ENCODE measurements at regions not wholly inside any gene's neighbourhood (a gene's known extent, or its start where the extent isn't known, plus 50 kb on each side); places are given as distances from the start of the nearest gene placed in this dataset.

DNA sequence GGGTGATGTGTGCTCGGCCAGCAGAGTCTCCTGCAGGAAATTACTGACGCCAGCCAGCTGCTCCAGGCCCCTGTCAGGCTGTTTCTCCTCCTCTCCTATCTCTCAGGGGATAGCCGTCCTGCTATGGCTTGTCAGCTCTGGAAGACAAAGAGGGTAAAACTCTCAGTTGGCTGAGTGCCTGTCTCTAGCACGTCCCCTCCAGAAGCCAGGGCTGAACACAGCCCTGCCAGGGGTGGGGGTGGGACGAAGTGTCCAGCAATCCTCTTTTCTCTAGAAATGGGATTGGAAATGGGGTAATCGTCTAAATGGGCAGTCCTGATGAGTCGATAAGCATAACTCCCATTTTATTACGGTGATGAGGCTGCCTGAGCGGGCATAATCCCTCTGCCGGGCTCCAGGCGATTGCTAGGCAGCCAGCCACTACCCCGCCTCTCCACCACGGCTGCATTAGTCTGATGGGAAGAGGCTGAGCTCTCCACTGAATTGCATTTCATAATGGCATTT, 89.1 kb upstream of the GNAO1 start:
- DNase-seq (ENCODE audit: insufficient read length, low spot score) = no peak
- no peak for TF ChIP-seq PAX5 (IDR thresholded peaks at IDR 0.05; ENCODE audit: insufficient read depth, low read length, severe bottlenecking)
- no peak for TF ChIP-seq POLR2A (IDR thresholded peaks at IDR 0.05; ENCODE audit: low read depth, low read length)
- TF ChIP-seq SPI1 (IDR thresholded peaks at IDR 0.05; ENCODE audit: low read depth, low read length) = no peak
- TF ChIP-seq POLR2AphosphoS5 (IDR thresholded peaks at IDR 0.05; ENCODE audit: low read depth, low read length) = no peak
- TF ChIP-seq POU2F2 (IDR thresholded peaks at IDR 0.05; ENCODE audit: low read depth, low read length) = no peak
- no peak for TF ChIP-seq TAF1 (IDR thresholded peaks at IDR 0.05; ENCODE audit: low read depth, low read length)
- no peak for FAIRE-seq

GRCh38 chr16:56101480-56101879, 89.8 kb upstream of the GNAO1 start:
- FAIRE-seq (no peak), DNase-seq (ENCODE audit: insufficient read length, low spot score) (no peak)
- no peak for TF ChIP-seq PAX5 (IDR thresholded peaks at IDR 0.05; ENCODE audit: insufficient read depth, low read length, severe bottlenecking)

DNA sequence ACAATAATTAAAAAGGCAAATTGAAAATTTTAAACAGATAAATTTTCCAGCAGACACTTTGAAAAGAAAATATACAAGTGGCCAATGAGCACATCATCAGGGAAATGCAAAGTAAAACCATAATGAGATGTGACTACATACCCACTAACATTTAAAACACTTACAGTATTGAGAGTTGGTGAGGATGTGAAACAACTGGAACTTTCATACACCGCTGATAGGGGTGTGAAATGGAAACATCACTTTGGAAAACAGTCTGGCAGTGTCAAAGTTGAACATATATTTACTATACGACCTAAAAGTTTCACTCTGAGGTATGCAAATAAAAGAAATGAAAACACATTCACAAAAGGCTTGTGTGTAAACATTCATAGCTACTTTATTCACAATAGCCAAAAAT, 94.0 kb upstream of the GNAO1 start:
- DNase-seq (ENCODE audit: insufficient read length, low spot score) (no peak), FAIRE-seq (no peak)
- TF ChIP-seq POLR2AphosphoS5 (IDR thresholded peaks at IDR 0.05; ENCODE audit: low read depth, low read length) = no peak
- no peak for TF ChIP-seq TAF1 (IDR thresholded peaks at IDR 0.05; ENCODE audit: low read depth, low read length)
- no peak for TF ChIP-seq PAX5 (IDR thresholded peaks at IDR 0.05; ENCODE audit: insufficient read depth, low read length, severe bottlenecking)
- TF ChIP-seq SPI1 (IDR thresholded peaks at IDR 0.05; ENCODE audit: low read depth, low read length) = no peak
- no peak for TF ChIP-seq POLR2A (IDR thresholded peaks at IDR 0.05; ENCODE audit: low read depth, low read length)
- no peak for TF ChIP-seq POU2F2 (IDR thresholded peaks at IDR 0.05; ENCODE audit: low read depth, low read length)

DNA sequence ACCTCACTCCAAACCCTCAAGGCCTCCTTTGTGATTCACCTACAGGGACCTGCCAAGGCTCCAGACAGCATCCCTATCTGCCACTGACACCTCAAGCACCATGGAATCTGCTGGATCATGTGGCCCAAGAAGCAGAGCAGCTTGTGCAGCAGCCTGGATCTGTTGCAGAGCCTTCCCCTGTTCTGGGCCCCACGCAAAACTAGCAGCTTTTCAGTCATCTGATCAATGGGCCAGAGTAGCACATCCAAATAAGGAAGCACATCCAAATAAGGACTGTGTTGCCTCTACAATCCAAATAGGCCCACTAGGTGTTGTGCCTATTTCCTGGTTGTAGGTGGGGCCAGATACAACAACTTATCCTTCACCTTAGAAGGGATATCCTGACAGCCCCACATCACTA, 97.1 kb upstream of the GNAO1 start:
- DNase-seq (ENCODE audit: insufficient read length, low spot score) (no peak), FAIRE-seq (no peak)
- TF ChIP-seq TAF1 (IDR thresholded peaks at IDR 0.05; ENCODE audit: low read depth, low read length) = no peak
- no peak for TF ChIP-seq POU2F2 (IDR thresholded peaks at IDR 0.05; ENCODE audit: low read depth, low read length)

- DNase-seq (ENCODE audit: insufficient read length, low spot score) = no peak
- TF ChIP-seq POLR2AphosphoS5 (IDR thresholded peaks at IDR 0.05; ENCODE audit: low read depth, low read length) (no peak), PAX5 (IDR thresholded peaks at IDR 0.05; ENCODE audit: insufficient read depth, low read length, severe bottlenecking) (no peak), SPI1 (IDR thresholded peaks at IDR 0.05; ENCODE audit: low read depth, low read length) (no peak), TAF1 (IDR thresholded peaks at IDR 0.05; ENCODE audit: low read depth, low read length) (no peak), POU2F2 (IDR thresholded peaks at IDR 0.05; ENCODE audit: low read depth, low read length) (no peak), POLR2A (IDR thresholded peaks at IDR 0.05; ENCODE audit: low read depth, low read length) (no peak)
- no peak for FAIRE-seq
Observed at GRCh38 chr16:56093055-56093454, 98.2 kb upstream of the GNAO1 start.

DNA sequence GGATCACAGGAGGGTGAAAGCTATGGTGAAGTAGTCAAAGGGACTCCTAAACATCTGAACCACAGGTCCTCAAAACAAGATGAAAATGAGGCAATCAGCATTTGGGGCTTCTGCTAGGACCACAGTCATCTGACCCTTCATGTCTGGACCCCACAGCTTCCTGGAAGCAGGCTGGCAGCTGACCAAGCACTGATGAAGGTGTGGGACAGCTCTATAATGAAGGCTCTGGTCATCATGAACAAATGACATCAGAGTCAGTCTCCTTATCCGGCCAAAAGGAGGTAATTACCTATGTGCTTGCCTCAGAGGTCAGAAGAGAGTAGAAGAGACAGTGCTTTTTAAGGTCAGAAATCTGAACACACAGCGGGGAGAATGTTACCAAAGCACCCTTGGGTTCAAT, 101.2 kb upstream of the GNAO1 start:
- DNase-seq (ENCODE audit: insufficient read length, low spot score) = no peak
- no peak for FAIRE-seq
- TF ChIP-seq TAF1 (IDR thresholded peaks at IDR 0.05; ENCODE audit: low read depth, low read length) = no peak
- TF ChIP-seq PAX5 (IDR thresholded peaks at IDR 0.05; ENCODE audit: insufficient read depth, low read length, severe bottlenecking) = no peak
- no peak for TF ChIP-seq POU2F2 (IDR thresholded peaks at IDR 0.05; ENCODE audit: low read depth, low read length)
- TF ChIP-seq SPI1 (IDR thresholded peaks at IDR 0.05; ENCODE audit: low read depth, low read length) = no peak
- no peak for TF ChIP-seq POLR2AphosphoS5 (IDR thresholded peaks at IDR 0.05; ENCODE audit: low read depth, low read length)
- no peak for TF ChIP-seq POLR2A (IDR thresholded peaks at IDR 0.05; ENCODE audit: low read depth, low read length)

DNA sequence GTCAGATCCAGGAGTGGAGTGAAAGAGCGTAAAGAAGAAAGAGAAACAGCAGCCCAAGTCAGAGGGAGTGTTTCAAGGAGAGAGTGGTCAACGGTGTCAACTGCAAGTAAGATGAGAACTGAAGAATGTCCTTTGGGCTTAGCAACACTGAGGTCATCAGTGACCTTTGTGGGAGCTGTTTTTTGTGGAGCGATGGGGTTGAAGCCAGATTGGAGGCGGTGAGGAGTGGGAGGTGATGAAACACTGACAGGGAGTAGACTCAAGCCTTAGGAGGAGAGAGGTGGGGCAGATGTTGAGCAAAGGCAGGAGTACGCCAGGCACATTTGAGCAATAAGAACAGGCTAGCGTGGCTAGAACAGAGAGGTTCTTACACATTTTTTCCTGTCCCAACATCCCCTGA, 103.7 kb upstream of the GNAO1 start:
- no peak for FAIRE-seq

GRCh38 chr16:56081371-56081770, 109.9 kb upstream of the GNAO1 start:
- DNase-seq (ENCODE audit: insufficient read length, low spot score) (no peak), FAIRE-seq (no peak)
- TF ChIP-seq SPI1 (IDR thresholded peaks at IDR 0.05; ENCODE audit: low read depth, low read length) (no peak), TAF1 (IDR thresholded peaks at IDR 0.05; ENCODE audit: low read depth, low read length) (no peak), POU2F2 (IDR thresholded peaks at IDR 0.05; ENCODE audit: low read depth, low read length) (no peak), PAX5 (IDR thresholded peaks at IDR 0.05; ENCODE audit: insufficient read depth, low read length, severe bottlenecking) (no peak), POLR2A (IDR thresholded peaks at IDR 0.05; ENCODE audit: low read depth, low read length) (no peak), POLR2AphosphoS5 (IDR thresholded peaks at IDR 0.05; ENCODE audit: low read depth, low read length) (no peak)

More for the DNA sequence above, 103.7 kb upstream of the GNAO1 start:
- no peak for TF ChIP-seq POLR2A (IDR thresholded peaks at IDR 0.05; ENCODE audit: low read depth, low read length)
- no peak for DNase-seq (ENCODE audit: insufficient read length, low spot score)

DNA sequence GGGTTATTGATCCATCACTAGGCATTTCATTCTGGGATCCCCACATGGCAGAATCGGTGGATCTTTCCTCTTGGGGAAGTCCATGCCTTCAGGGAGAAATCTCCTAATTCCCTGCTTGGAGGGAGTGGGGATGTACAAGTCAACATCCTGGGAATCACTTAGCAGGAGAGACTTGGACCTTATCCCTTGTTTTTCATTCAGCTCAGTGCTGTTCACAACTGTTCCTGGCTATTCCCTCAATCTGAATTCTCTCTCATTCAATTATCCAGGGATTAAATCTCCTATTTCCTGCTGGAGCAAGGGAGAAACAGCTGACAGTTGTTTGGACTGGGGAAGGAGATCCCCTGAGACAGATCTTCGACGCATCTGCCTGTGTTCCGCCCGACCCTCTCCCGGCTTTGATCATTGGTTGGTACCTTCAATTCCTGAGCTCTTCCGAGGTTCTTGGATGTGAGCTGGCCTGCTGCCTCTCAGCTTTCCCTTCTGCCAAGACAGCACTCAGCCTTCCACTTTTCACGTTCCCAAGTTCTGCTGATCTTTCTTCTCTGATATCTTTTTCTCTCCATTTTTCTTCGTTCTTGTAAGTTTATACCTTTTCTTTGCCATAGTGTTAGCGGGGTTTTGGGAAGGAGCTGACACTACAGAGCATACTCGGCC, 115.4 kb upstream of the GNAO1 start:
- DNase-seq (ENCODE audit: insufficient read length, low spot score) (no peak), FAIRE-seq (no peak)

DNA sequence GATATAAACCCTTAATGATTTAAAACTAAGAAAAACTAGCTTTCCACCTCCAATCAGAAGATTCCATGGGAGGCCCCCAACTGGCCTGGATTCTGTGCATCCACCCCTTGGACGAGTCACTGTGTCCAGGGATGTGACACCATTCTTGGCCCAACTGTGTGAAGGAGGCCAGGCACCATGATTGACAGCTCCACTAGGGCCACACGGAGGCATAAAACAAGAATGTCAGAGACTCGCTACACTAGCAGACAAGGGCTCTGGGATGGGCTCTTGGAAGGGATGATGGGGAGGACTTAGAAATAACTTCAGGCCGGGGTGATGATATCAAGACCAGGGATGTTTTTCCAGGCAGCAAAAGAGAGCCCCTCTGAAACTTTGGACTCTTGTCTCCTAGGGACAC, 117.8 kb upstream of the GNAO1 start:
- FAIRE-seq (no peak), DNase-seq (ENCODE audit: insufficient read length, low spot score) (no peak)
- TF ChIP-seq SPI1 (IDR thresholded peaks at IDR 0.05; ENCODE audit: low read depth, low read length) = no peak
- no peak for TF ChIP-seq PAX5 (IDR thresholded peaks at IDR 0.05; ENCODE audit: insufficient read depth, low read length, severe bottlenecking)
- TF ChIP-seq POLR2A (IDR thresholded peaks at IDR 0.05; ENCODE audit: low read depth, low read length) = no peak

More for the DNA sequence above, 115.4 kb upstream of the GNAO1 start:
- TF ChIP-seq POU2F2 (IDR thresholded peaks at IDR 0.05; ENCODE audit: low read depth, low read length) = no peak

GRCh38 chr16:56072096-56072495, 119.2 kb upstream of the GNAO1 start:
- no peak for TF ChIP-seq POLR2AphosphoS5 (IDR thresholded peaks at IDR 0.05; ENCODE audit: low read depth, low read length)
- TF ChIP-seq SPI1 (IDR thresholded peaks at IDR 0.05; ENCODE audit: low read depth, low read length) = no peak
- no peak for TF ChIP-seq POU2F2 (IDR thresholded peaks at IDR 0.05; ENCODE audit: low read depth, low read length)
- FAIRE-seq (no peak), DNase-seq (ENCODE audit: insufficient read length, low spot score) (no peak)
